HCT116 (cell line): ENCODE measurements at regions not wholly inside any gene's neighbourhood (a gene's known extent, or its start where the extent isn't known, plus 50 kb on each side); places are given as distances from the start of the nearest gene placed in this dataset.

Source experiments
- ATAC-seq: fragments of 200-7000 bp; cut with Tn5 transposase; 2 replicates; pipeline ENCODE4 v1.9.1; 2020; ENCODE audit warnings: mild to moderate bottlenecking, moderate library complexity
- BruUV-seq: library from RNA; stranded (reverse); fragments of 400-500 nt; replicated peaks from 2 replicates; lab custom pipeline; 2021; lab: Mats Ljungman, UMichigan
- CTCF ChIA-PET: fragments of 300-600 bp; sonication (Branson Sonifier 250); formaldehyde crosslinking; loops from one replicate; lab custom pipeline; 2021; ENCODE audit warnings: antibody characterized with exemption; lab: Charles Lee
- POLR2A ChIA-PET: fragments of 300-600, 350-600 bp; sonication (Branson Sonifier 250); formaldehyde crosslinking; loops from one replicate; lab custom pipeline; 2021; ENCODE audit warnings: antibody characterized with exemption; lab: Charles Lee
- RAD21 ChIA-PET, 2 experiments: fragments of 300-600 bp; sonication (Branson Sonifier 250); formaldehyde crosslinking; loops; one replicate each; lab custom pipeline; 2023; ENCODE audit warnings: low total read pairs in 2 of 2; ENCODE audit not compliant: uncharacterized antibody in 2 of 2, unreplicated experiment in 2 of 2, low non-redundant PET in 1 of 2; lab: Charles Lee
- DNase-seq: peaks from one replicate; pipeline ENCODE4 v3.0.0-alpha.2; 2010; ENCODE audit warnings: low read depth, low spot score
- H2AFZ ChIP-seq: fragments of 200-600 bp; shearing (Covaris generic), sonication (generic); 2 replicates; pipeline ENCODE4 v1.6.1; 2017; ENCODE audit warnings: low read depth, mixed run types, mixed read lengths, antibody characterized with exemption, low read length; ENCODE audit not compliant: poor library complexity, severe bottlenecking
- H3K27ac ChIP-seq: 2 replicates; pipeline ENCODE4 v1.5.1; 2012; ENCODE audit warnings: low read depth, low read length
- H3K27me3 ChIP-seq: fragments of 200-600 bp; sonication (generic); 2 replicates; pipeline ENCODE4 v1.6.1; 2016; ENCODE audit warnings: mixed run types, low read length, mixed read lengths; ENCODE audit not compliant: insufficient read depth
- H3K36me3 ChIP-seq, 2 experiments: fragments of 200-500 bp in 1 of 2; fragments of 200-600 bp in 1 of 2; sonication (Bioruptor generic) in 1 of 2; sonication (generic) in 1 of 2; 2 replicates each; pipeline versions ENCODE4 v1.5.1 to v1.6.1; 2014 to 2016; ENCODE audit warnings: low read length in 2 of 2, inconsistent platforms in 1 of 2, mixed read lengths in 1 of 2, mixed run types in 1 of 2; ENCODE audit not compliant: insufficient read depth in 2 of 2, control insufficient read depth in 1 of 2
- H3K4me1 ChIP-seq, 2 experiments: fragments of 200-600 bp in 1 of 2; sonication (generic) in 1 of 2; 2 replicates each; pipeline versions ENCODE4 v1.5.1 to v1.6.1; 2012 to 2017; ENCODE audit warnings: low read length in 2 of 2, inconsistent platforms in 1 of 2, mild to moderate bottlenecking in 1 of 2, mixed read lengths in 1 of 2, mixed run types in 1 of 2, moderate library complexity in 1 of 2; ENCODE audit not compliant: insufficient read depth in 2 of 2, control insufficient read depth in 1 of 2
- H3K4me2 ChIP-seq: fragments of 200-600 bp; sonication (generic); 2 replicates; pipeline ENCODE4 v1.6.1; 2017; ENCODE audit warnings: mixed run types, low read length, mixed read lengths
- H3K4me3 ChIP-seq, 2 experiments: fragments of 200-600 bp in 1 of 2; sonication (generic) in 1 of 2; replicated peaks in 1 of 2; 2 replicates each; pipeline ENCODE4 v1.5.1; 2011 to 2016; ENCODE audit warnings: low read length in 2 of 2, control low read depth in 1 of 2, low read depth in 1 of 2, mild to moderate bottlenecking in 1 of 2, mixed read lengths in 1 of 2, mixed run types in 1 of 2
- H3K79me2 ChIP-seq: fragments of 200-600 bp; sonication (generic); 2 replicates; pipeline ENCODE4 v1.6.1; 2017; ENCODE audit warnings: mild to moderate bottlenecking, mixed run types, low read length, moderate library complexity, mixed read lengths; ENCODE audit not compliant: insufficient read depth
- H3K9ac ChIP-seq: fragments of 200-600 bp; sonication (generic); 2 replicates; pipeline ENCODE4 v1.6.1; 2016; ENCODE audit warnings: low read length, mixed read lengths
- H3K9me2 ChIP-seq: fragments of 200-600 bp; sonication (generic), shearing (Covaris generic); 2 replicates; pipeline ENCODE4 v1.6.1; 2017; ENCODE audit warnings: mixed run types, mild to moderate bottlenecking, moderate library complexity; ENCODE audit not compliant: insufficient read depth
- H3K9me3 ChIP-seq, 2 experiments: fragments of 200-500 bp in 1 of 2; fragments of 200-600 bp in 1 of 2; sonication (Bioruptor generic) in 1 of 2; sonication (generic) in 1 of 2; 2 replicates each; pipeline ENCODE4 v1.6.1; 2014 to 2017; ENCODE audit warnings: low read length in 2 of 2, mixed read lengths in 2 of 2, inconsistent platforms in 1 of 2, low read depth in 1 of 2, mild to moderate bottlenecking in 1 of 2, mixed run types in 1 of 2, moderate library complexity in 1 of 2; ENCODE audit not compliant: control insufficient read depth in 1 of 2, insufficient read depth in 1 of 2
- H4K20me1 ChIP-seq: fragments of 200-600 bp; sonication (generic), shearing (Covaris generic); 2 replicates; pipeline ENCODE4 v1.6.1; 2017; ENCODE audit warnings: mixed run types, mild to moderate bottlenecking, moderate library complexity; ENCODE audit not compliant: insufficient read depth
- CBX3 ChIP-seq: IDR thresholded peaks from 2 replicates; pipeline ENCODE4 v1.6.1; 2012; ENCODE audit warnings: low read depth
- CEBPB ChIP-seq: IDR thresholded peaks from 2 replicates; pipeline ENCODE4 v1.6.1; 2012; ENCODE audit warnings: low read depth
- CTCF ChIP-seq, 3 experiments: fragments of 200-600 bp in 1 of 3; sonication (generic) in 1 of 3; IDR thresholded peaks in 2 of 3; conservative IDR thresholded peaks in 1 of 3; 2 replicates each; pipeline ENCODE4 v1.5.1; 2012 to 2017; ENCODE audit warnings: low read depth in 2 of 3, low read length in 2 of 3, antibody characterized with exemption in 1 of 3, borderline replicate concordance in 1 of 3, control low read depth in 1 of 3, mild to moderate bottlenecking in 1 of 3, mixed read lengths in 1 of 3, mixed run types in 1 of 3, moderate library complexity in 1 of 3; ENCODE audit not compliant: insufficient read depth in 1 of 3
- ELF1 ChIP-seq: IDR thresholded peaks from 2 replicates; pipeline ENCODE4 v1.6.1; 2012; ENCODE audit warnings: low read depth, borderline replicate concordance
- EZH2phosphoT487 ChIP-seq: fragments of 200-600 bp; IDR thresholded peaks from 2 replicates; pipeline ENCODE4 v1.6.1; 2018; ENCODE audit warnings: antibody characterized with exemption, borderline replicate concordance
- FOSL1 ChIP-seq: IDR thresholded peaks from 2 replicates; pipeline ENCODE4 v1.6.1; 2012; ENCODE audit warnings: low read depth
- JUND ChIP-seq: IDR thresholded peaks from 2 replicates; pipeline ENCODE4 v1.6.1; 2012
- POLR2A ChIP-seq: IDR thresholded peaks from 2 replicates; pipeline ENCODE4 v1.7.0; 2011; ENCODE audit warnings: borderline replicate concordance; ENCODE audit not compliant: insufficient read depth, insufficient read length; ENCODE audit errors: extremely low read depth
- POLR2AphosphoS5 ChIP-seq: IDR thresholded peaks from 2 replicates; pipeline ENCODE4 v1.6.1; 2011; ENCODE audit warnings: mild to moderate bottlenecking, low read depth, low read length, moderate library complexity
- RAD21 ChIP-seq: IDR thresholded peaks from 2 replicates; pipeline ENCODE4 v1.6.1; 2012; ENCODE audit warnings: low read depth, mild to moderate bottlenecking
- SP1 ChIP-seq: IDR thresholded peaks from 2 replicates; pipeline ENCODE4 v1.6.1; 2012; ENCODE audit warnings: low read depth
- SRF ChIP-seq: IDR thresholded peaks from 2 replicates; pipeline ENCODE4 v1.6.1; 2012; ENCODE audit warnings: low read depth
- TCF7L2 ChIP-seq: IDR thresholded peaks from 2 replicates; pipeline ENCODE4 v1.7.0; 2011; ENCODE audit warnings: borderline replicate concordance, inconsistent platforms; ENCODE audit not compliant: insufficient read depth, insufficient read length; ENCODE audit errors: extremely low read depth
- intact Hi-C: fragments of 100-400 bp; cut with micrococcal nuclease; formaldehyde crosslinking; loops from 2 replicates; pipeline ENCODE4 v1.10.0; 2022
- TF ChIP-seq, protein P1 (sequence below): IDR thresholded peaks from 2 replicates; pipeline ENCODE4 v1.6.1; 2012; ENCODE audit warnings: low read depth
- TF ChIP-seq, protein P2 (sequence below): IDR thresholded peaks from 2 replicates; pipeline ENCODE4 v1.6.1; 2011; ENCODE audit warnings: mild to moderate bottlenecking, low read length, moderate library complexity; ENCODE audit not compliant: insufficient replicate concordance; ENCODE audit errors: extremely low read depth
- TF ChIP-seq, protein P3 (sequence below): IDR thresholded peaks from 2 replicates; pipeline ENCODE4 v1.6.1; 2012

- Histone ChIP-seq H2AFZ (no peak overlapping the region), H3K9ac (no peak overlapping the region), H3K4me3 (no peak overlapping the region), H3K36me3 (no peaks in the 10 kb centered on the region), H3K4me2 (no peak overlapping the region), H3K79me2 (no peaks in the 10 kb centered on the region), H4K20me1 (no peaks in the 10 kb centered on the region), H3K9me2 (no peaks in the 10 kb centered on the region), H3K4me1 (no peaks in the 10 kb centered on the region), H3K27ac (no peak overlapping the region), H3K9me3 (no peaks in the 10 kb centered on the region), H3K27me3 (peaks cover 25% of the 10 kb centered on the region; the same call in 1 of the 2 replicates)
- no peak for ATAC-seq
- BruUV-seq, result no TSS peak
- ChIA-PET RAD21 (no interaction called here), POLR2A (no interaction called here), CTCF (no interaction called here)
- TF ChIP-seq FOSL1, result no peak
- no peak for TF ChIP-seq TCF7L2
- no peak for TF ChIP-seq CEBPB
- TF ChIP-seq ELF1, result no peak
- no peak for TF ChIP-seq CTCF (IDR thresholded peaks at IDR 0.05 in 2 of 3, conservative IDR thresholded peaks at IDR 0.05 in 1 of 3; ENCODE audit: borderline replicate concordance in 1 of 3, insufficient read depth in 1 of 3, low read depth in 2 of 3, low read length in 2 of 3)
- no peak for TF ChIP-seq RAD21
- no peak for TF ChIP-seq POLR2AphosphoS5
- TF ChIP-seq, protein P1, sequence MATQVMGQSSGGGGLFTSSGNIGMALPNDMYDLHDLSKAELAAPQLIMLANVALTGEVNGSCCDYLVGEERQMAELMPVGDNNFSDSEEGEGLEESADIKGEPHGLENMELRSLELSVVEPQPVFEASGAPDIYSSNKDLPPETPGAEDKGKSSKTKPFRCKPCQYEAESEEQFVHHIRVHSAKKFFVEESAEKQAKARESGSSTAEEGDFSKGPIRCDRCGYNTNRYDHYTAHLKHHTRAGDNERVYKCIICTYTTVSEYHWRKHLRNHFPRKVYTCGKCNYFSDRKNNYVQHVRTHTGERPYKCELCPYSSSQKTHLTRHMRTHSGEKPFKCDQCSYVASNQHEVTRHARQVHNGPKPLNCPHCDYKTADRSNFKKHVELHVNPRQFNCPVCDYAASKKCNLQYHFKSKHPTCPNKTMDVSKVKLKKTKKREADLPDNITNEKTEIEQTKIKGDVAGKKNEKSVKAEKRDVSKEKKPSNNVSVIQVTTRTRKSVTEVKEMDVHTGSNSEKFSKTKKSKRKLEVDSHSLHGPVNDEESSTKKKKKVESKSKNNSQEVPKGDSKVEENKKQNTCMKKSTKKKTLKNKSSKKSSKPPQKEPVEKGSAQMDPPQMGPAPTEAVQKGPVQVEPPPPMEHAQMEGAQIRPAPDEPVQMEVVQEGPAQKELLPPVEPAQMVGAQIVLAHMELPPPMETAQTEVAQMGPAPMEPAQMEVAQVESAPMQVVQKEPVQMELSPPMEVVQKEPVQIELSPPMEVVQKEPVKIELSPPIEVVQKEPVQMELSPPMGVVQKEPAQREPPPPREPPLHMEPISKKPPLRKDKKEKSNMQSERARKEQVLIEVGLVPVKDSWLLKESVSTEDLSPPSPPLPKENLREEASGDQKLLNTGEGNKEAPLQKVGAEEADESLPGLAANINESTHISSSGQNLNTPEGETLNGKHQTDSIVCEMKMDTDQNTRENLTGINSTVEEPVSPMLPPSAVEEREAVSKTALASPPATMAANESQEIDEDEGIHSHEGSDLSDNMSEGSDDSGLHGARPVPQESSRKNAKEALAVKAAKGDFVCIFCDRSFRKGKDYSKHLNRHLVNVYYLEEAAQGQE, result no peak
- no peak for TF ChIP-seq SP1
- no peak for TF ChIP-seq CBX3
- no peak for TF ChIP-seq JUND
- no peak for TF ChIP-seq POLR2A
- TF ChIP-seq, protein P2, sequence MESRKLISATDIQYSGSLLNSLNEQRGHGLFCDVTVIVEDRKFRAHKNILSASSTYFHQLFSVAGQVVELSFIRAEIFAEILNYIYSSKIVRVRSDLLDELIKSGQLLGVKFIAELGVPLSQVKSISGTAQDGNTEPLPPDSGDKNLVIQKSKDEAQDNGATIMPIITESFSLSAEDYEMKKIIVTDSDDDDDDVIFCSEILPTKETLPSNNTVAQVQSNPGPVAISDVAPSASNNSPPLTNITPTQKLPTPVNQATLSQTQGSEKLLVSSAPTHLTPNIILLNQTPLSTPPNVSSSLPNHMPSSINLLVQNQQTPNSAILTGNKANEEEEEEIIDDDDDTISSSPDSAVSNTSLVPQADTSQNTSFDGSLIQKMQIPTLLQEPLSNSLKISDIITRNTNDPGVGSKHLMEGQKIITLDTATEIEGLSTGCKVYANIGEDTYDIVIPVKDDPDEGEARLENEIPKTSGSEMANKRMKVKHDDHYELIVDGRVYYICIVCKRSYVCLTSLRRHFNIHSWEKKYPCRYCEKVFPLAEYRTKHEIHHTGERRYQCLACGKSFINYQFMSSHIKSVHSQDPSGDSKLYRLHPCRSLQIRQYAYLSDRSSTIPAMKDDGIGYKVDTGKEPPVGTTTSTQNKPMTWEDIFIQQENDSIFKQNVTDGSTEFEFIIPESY, result no peak
- TF ChIP-seq SRF, result no peak
- no peak for TF ChIP-seq EZH2phosphoT487
- TF ChIP-seq, protein P3, sequence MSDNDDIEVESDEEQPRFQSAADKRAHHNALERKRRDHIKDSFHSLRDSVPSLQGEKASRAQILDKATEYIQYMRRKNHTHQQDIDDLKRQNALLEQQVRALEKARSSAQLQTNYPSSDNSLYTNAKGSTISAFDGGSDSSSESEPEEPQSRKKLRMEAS, result no peak
- no peak for DNase-seq
- intact Hi-C loops, result no loop called here
Observed at GRCh38 chr15:96648866-96649265, 318.4 kb downstream of the NR2F2 start.
